SK-N-SH (cell line): ENCODE measurements at regions not wholly inside any gene's neighbourhood (a gene's known extent, or its start where the extent isn't known, plus 50 kb on each side); places are given as distances from the start of the nearest gene placed in this dataset.

ENCODE experiments used
- CHD2 ChIP-seq: fragments of 150-350 bp; IDR thresholded peaks from 2 replicates; pipeline ENCODE4 v1.6.1; 2018; ENCODE audit warnings: low read length; ENCODE audit not compliant: partially characterized antibody
- CTCF ChIP-seq: fragments of 200-600 bp; sonication (generic); IDR thresholded peaks from 2 replicates; pipeline ENCODE4 v1.6.1; 2017; ENCODE audit warnings: antibody characterized with exemption, mild to moderate bottlenecking, moderate library complexity
- EP300 ChIP-seq, 2 experiments: IDR thresholded peaks; 2 replicates each; pipeline versions ENCODE4 v1.4.0 to v1.6.1; 2012; ENCODE audit warnings: borderline replicate concordance in 1 of 2, low read depth in 1 of 2, low read length in 1 of 2
- FOSL2 ChIP-seq: IDR thresholded peaks from 2 replicates; pipeline ENCODE4 v1.4.0; 2012; ENCODE audit warnings: low read depth, mild to moderate bottlenecking, moderate library complexity, borderline replicate concordance
- JUND ChIP-seq: IDR thresholded peaks from 2 replicates; pipeline ENCODE4 v1.4.0; 2012
- POLR2AphosphoS5 ChIP-seq: IDR thresholded peaks from 2 replicates; pipeline ENCODE4 v1.6.1; 2012; ENCODE audit warnings: low read depth, low read length
- RAD21 ChIP-seq: IDR thresholded peaks from 2 replicates; pipeline ENCODE4 v1.6.1; 2012; ENCODE audit warnings: mild to moderate bottlenecking, low read length
- REST ChIP-seq: IDR thresholded peaks from 2 replicates; pipeline ENCODE4 v1.6.1; 2012; ENCODE audit warnings: mild to moderate bottlenecking, low read depth, low read length, moderate library complexity
- SIN3A ChIP-seq: IDR thresholded peaks from 2 replicates; pipeline ENCODE4 v1.6.1; 2012; ENCODE audit warnings: low read depth, mild to moderate bottlenecking, low read length, moderate library complexity, borderline replicate concordance
- TAF1 ChIP-seq: IDR thresholded peaks from 2 replicates; pipeline ENCODE4 v1.6.1; 2012; ENCODE audit warnings: low read depth, mild to moderate bottlenecking, low read length, moderate library complexity, borderline replicate concordance
- TCF12 ChIP-seq: IDR thresholded peaks from 2 replicates; pipeline ENCODE4 v1.4.0; 2012
- TEAD4 ChIP-seq: IDR thresholded peaks from 2 replicates; pipeline ENCODE4 v1.4.0; 2012; ENCODE audit warnings: mild to moderate bottlenecking, borderline replicate concordance; ENCODE audit not compliant: insufficient read depth
- USF1 ChIP-seq: IDR thresholded peaks from 2 replicates; pipeline ENCODE4 v1.4.0; 2012; ENCODE audit warnings: low read depth, borderline replicate concordance
- YY1 ChIP-seq: IDR thresholded peaks from 2 replicates; pipeline ENCODE4 v1.4.0; 2012; ENCODE audit warnings: low read depth, mild to moderate bottlenecking

DNA sequence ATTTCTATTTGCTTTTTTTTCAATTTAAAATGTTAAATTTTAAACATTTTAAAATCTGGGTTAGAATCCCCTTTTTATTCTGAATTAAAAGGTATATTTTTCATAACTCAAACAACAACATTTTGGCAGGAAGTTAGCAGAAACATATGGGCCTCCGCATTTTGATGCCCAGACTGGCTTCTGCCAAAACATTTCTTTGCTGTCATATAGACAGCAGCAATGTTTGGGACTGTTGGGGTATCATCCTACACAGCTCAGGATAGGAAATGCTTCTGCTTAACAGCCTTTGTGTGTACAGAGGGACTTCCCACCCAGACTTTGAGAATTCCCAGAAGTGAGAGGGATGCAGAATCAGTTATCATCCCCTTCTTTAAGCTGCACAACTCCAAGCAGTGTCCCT, 155.4 kb upstream of the PARD3B start:
- no peak for TF ChIP-seq JUND
- TF ChIP-seq FOSL2 = no peak
- TF ChIP-seq CTCF = no peak
- TF ChIP-seq TAF1 = no peak
- no peak for TF ChIP-seq RAD21
- TF ChIP-seq POLR2AphosphoS5 = no peak
- TF ChIP-seq USF1 = no peak
- no peak for TF ChIP-seq REST
- TF ChIP-seq TCF12 = no peak
- TF ChIP-seq YY1 = no peak
- no peak for TF ChIP-seq CHD2
- TF ChIP-seq SIN3A = no peak
- no peak for TF ChIP-seq EP300 (IDR thresholded peaks at IDR 0.05; ENCODE audit: borderline replicate concordance in 1 of 2, low read depth in 1 of 2, low read length in 1 of 2)
- no peak for TF ChIP-seq TEAD4
